ENCODE measurements at regions not wholly inside any gene's neighbourhood (a gene's known extent, or its start where the extent isn't known, plus 50 kb on each side); places are given as distances from the start of the nearest gene placed in this dataset.
A peak's percentile ranks its signal among the peaks of the same experiment; 100 is the strongest.

GRCh38 chr6:139693735-139694134, 319.3 kb upstream of the CITED2 start:
- no peaks in the 10 kb centered on the region for H3K27me3 Mint-ChIP-seq (ENCODE audit: low read depth)
- H3K27ac Mint-ChIP-seq: no peak overlapping the region
- H3K4me1 Mint-ChIP-seq: peaks cover 15% of the 10 kb centered on the region
- H3K36me3 Mint-ChIP-seq (ENCODE audit: low read depth): peaks cover 3% of the 10 kb centered on the region
- no peak overlapping the region for H3K4me3 Mint-ChIP-seq
- no peaks in the 10 kb centered on the region for H3K9me3 Mint-ChIP-seq
- TF ChIP-seq CTCF (IDR thresholded peaks at IDR 0.05; ENCODE audit: unreplicated experiment in 3 of 3): no peak

- H3K27me3 Mint-ChIP-seq (ENCODE audit: low read depth): no peaks in the 10 kb centered on the region
- peaks cover 1% of the 10 kb centered on the region for H3K4me1 Mint-ChIP-seq
- no peak overlapping the region for H3K4me3 Mint-ChIP-seq
- no peak for TF ChIP-seq CTCF (IDR thresholded peaks at IDR 0.05; ENCODE audit: unreplicated experiment in 3 of 3)
- no peak overlapping the region for H3K27ac Mint-ChIP-seq
- no peaks in the 10 kb centered on the region for H3K9me3 Mint-ChIP-seq
- H3K36me3 Mint-ChIP-seq (ENCODE audit: low read depth): no peaks in the 10 kb centered on the region
Observed at GRCh38 chr6:139690007-139690406, 315.6 kb upstream of the CITED2 start.

GRCh38 chr6:139687055-139687454, 312.6 kb upstream of the CITED2 start:
- Mint-ChIP-seq H3K4me1 (peaks cover 5% of the 10 kb centered on the region), H3K9me3 (no peaks in the 10 kb centered on the region), H3K4me3 (no peak overlapping the region), H3K27ac (no peak overlapping the region), H3K27me3 (ENCODE audit: low read depth) (peaks cover 3% of the 10 kb centered on the region), H3K36me3 (ENCODE audit: low read depth) (no peaks in the 10 kb centered on the region)
- no peak for TF ChIP-seq CTCF (IDR thresholded peaks at IDR 0.05; ENCODE audit: unreplicated experiment in 3 of 3)

GRCh38 chr6:139686308-139686707, 311.9 kb upstream of the CITED2 start:
- no peak overlapping the region for H3K27ac Mint-ChIP-seq
- H3K4me1 Mint-ChIP-seq: peaks cover 5% of the 10 kb centered on the region
- TF ChIP-seq CTCF (IDR thresholded peaks at IDR 0.05; ENCODE audit: unreplicated experiment in 3 of 3): no peak
- no peaks in the 10 kb centered on the region for H3K36me3 Mint-ChIP-seq (ENCODE audit: low read depth)
- H3K27me3 Mint-ChIP-seq (ENCODE audit: low read depth): peaks cover 3% of the 10 kb centered on the region
- no peaks in the 10 kb centered on the region for H3K9me3 Mint-ChIP-seq
- no peak overlapping the region for H3K4me3 Mint-ChIP-seq

- Mint-ChIP-seq H3K9me3 (peaks cover 3% of the 10 kb centered on the region), H3K4me3 (no peak overlapping the region), H3K27ac (no peak overlapping the region), H3K27me3 (ENCODE audit: low read depth) (peaks cover 3% of the 10 kb centered on the region), H3K4me1 (peaks cover 14% of the 10 kb centered on the region), H3K36me3 (ENCODE audit: low read depth) (no peaks in the 10 kb centered on the region)
- no peak for TF ChIP-seq CTCF (IDR thresholded peaks at IDR 0.05; ENCODE audit: unreplicated experiment in 3 of 3)
Observed at GRCh38 chr6:139685009-139685408, 310.6 kb upstream of the CITED2 start.

- no peak for TF ChIP-seq CTCF (IDR thresholded peaks at IDR 0.05; ENCODE audit: unreplicated experiment in 3 of 3)
- Mint-ChIP-seq H3K4me3 (peak overlapping the region in 1 of 3 experiments; percentile 13), H3K27ac (peak overlapping the region in 2 of 3 experiments; percentile 72 to 90)
Observed at GRCh38 chr6:139680819-139681218, 306.4 kb upstream of the CITED2 start.

More at GRCh38 chr6:139680819-139681218, 306.4 kb upstream of the CITED2 start:
- H3K4me1 Mint-ChIP-seq: peaks cover 20% of the 10 kb centered on the region
- peaks cover 3% of the 10 kb centered on the region for H3K27me3 Mint-ChIP-seq (ENCODE audit: low read depth)
- H3K36me3 Mint-ChIP-seq (ENCODE audit: low read depth): no peaks in the 10 kb centered on the region
- H3K9me3 Mint-ChIP-seq: peaks cover 3% of the 10 kb centered on the region

Data from nephron (organoid).